Heart left ventricle (tissue), 13 donors: ENCODE measurements at regions not wholly inside any gene's neighbourhood (a gene's known extent, or its start where the extent isn't known, plus 50 kb on each side); places are given as distances from the start of the nearest gene placed in this dataset.

Source experiments
- POLR2A ChIP-seq, 2 donors: fragments of 450-650 bp; IDR thresholded peaks; one replicate each; pipeline ENCODE4 v1.6.1; 2017; ENCODE audit warnings: antibody characterized with exemption in 2 of 2, mild to moderate bottlenecking in 2 of 2, moderate library complexity in 2 of 2
- TF ChIP-seq, protein P1 (sequence below), 12 donors: fragments of 200-600 bp; sonication (generic) in 4 of 12; IDR thresholded peaks; one replicate each; pipeline versions ENCODE4 v1.5.0 to v1.8.0; 2018 to 2022; ENCODE audit warnings: antibody characterized with exemption in 12 of 12, mild to moderate bottlenecking in 5 of 12
- donor health status: ischemic (EF 13 %, LVEDD 7.1; RV severe dilation, severe dysfunction).
- donor health status: DM: no; HTN: yes; CAD: no.
- donor health status: DM: no; HTN: no; CAD: no.
- donor health status: ischemic (EF 25% LVEDD 6.9; RV normal size, moderate dysfunction).
- donor health status: ischemic (EF 25% LVEDD 5.7; RV mildly dilated, moderate dysfunction).
- donor health status: ischemic (EF 35%, LVEDD 5.7; RV mildly dilated, moderate dysfunction).
- donor health status: nonischemic (EF 11% LVEDD 7.7; RV severe dilation, severe dysfunction).
- donor health status: DM: yes; HTN: yes; CAD: no.
- donor health status: PGD.
- donor health status: ischemic (EF 29% LVEDD 5.4; RV normal size, mild dysfunction).
- donor health status: nonischemic (EF 23%, LVEDD 6.1; RV moderate dilation, normal function).

DNA sequence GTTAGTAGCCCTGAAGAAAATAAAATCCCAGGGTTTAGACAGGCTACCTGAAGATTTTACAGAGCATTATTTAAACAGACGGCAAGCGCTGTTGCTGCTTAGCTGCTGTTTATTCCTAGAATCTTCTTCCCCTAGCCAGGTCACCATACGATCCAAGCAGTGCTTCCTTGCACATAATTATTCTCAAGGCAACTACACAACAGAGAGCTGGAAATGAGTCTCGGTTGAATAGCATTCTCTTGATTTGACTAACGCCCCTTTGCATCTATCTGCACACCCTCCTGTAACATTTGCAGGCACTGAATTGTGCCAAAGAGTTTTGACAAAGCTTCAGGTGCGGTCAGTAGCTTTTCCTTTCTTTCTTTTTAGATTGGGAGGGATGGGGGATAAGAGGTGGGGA is 564.4 kb downstream of the TBL1XR1 start:
- TF ChIP-seq, protein P1, sequence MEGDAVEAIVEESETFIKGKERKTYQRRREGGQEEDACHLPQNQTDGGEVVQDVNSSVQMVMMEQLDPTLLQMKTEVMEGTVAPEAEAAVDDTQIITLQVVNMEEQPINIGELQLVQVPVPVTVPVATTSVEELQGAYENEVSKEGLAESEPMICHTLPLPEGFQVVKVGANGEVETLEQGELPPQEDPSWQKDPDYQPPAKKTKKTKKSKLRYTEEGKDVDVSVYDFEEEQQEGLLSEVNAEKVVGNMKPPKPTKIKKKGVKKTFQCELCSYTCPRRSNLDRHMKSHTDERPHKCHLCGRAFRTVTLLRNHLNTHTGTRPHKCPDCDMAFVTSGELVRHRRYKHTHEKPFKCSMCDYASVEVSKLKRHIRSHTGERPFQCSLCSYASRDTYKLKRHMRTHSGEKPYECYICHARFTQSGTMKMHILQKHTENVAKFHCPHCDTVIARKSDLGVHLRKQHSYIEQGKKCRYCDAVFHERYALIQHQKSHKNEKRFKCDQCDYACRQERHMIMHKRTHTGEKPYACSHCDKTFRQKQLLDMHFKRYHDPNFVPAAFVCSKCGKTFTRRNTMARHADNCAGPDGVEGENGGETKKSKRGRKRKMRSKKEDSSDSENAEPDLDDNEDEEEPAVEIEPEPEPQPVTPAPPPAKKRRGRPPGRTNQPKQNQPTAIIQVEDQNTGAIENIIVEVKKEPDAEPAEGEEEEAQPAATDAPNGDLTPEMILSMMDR (IDR thresholded peaks at IDR 0.05) = no peak
- TF ChIP-seq POLR2A (IDR thresholded peaks at IDR 0.05) = no peak
